Kidney (tissue), 13 donors: ENCODE measurements at regions not wholly inside any gene's neighbourhood (a gene's known extent, or its start where the extent isn't known, plus 50 kb on each side); places are given as distances from the start of the nearest gene placed in this dataset.

Experiments
- DNase-seq, 5 donors: peaks; one replicate each; pipeline ENCODE4 v3.0.0-alpha.2; 2013 to 2020
- FAIRE-seq: peaks from 2 replicates; lab custom pipeline; 2012; peaks lifted over from hg19 to GRCh38; lab: Jason Lieb, UNC
- H3K27ac ChIP-seq, 2 donors: one replicate each; pipeline ENCODE4 v1.7.0; 2013; ENCODE audit warnings: low read depth in 2 of 2, low read length in 2 of 2, inconsistent platforms in 1 of 2
- H3K27me3 ChIP-seq: one replicate; pipeline ENCODE4 v1.7.1; 2013; ENCODE audit warnings: low read length, inconsistent platforms; ENCODE audit not compliant: control insufficient read depth, insufficient read depth
- H3K36me3 ChIP-seq, 3 donors: one replicate each; pipeline versions ENCODE4 v1.7.0 to v1.7.1; 2013; ENCODE audit warnings: low read length in 3 of 3, control low read depth in 1 of 3, inconsistent platforms in 1 of 3; ENCODE audit not compliant: insufficient read depth in 3 of 3, control insufficient read depth in 2 of 3
- H3K4me1 ChIP-seq, 3 donors: one replicate each; pipeline versions ENCODE4 v1.7.0 to v1.7.1; 2013; ENCODE audit warnings: low read length in 3 of 3, inconsistent platforms in 1 of 3, low read depth in 1 of 3; ENCODE audit not compliant: control insufficient read depth in 2 of 3, insufficient read depth in 2 of 3
- H3K4me3 ChIP-seq, 3 donors: one replicate each; pipeline versions ENCODE4 v1.7.0 to v1.8.1; 2013; ENCODE audit warnings: low read length in 3 of 3, control low read depth in 1 of 3, inconsistent platforms in 1 of 3
- H3K9ac ChIP-seq, 3 donors: one replicate each; pipeline versions ENCODE4 v1.7.0 to v1.7.1; 2013; ENCODE audit warnings: low read length in 3 of 3, control low read depth in 1 of 3, inconsistent platforms in 1 of 3
- H3K9me3 ChIP-seq, 3 donors: one replicate each; pipeline versions ENCODE4 v1.7.0 to v1.7.1; 2013; ENCODE audit warnings: low read length in 3 of 3, control low read depth in 1 of 3, inconsistent platforms in 1 of 3; ENCODE audit not compliant: control insufficient read depth in 2 of 3, insufficient read depth in 1 of 3
- CTCF ChIP-seq: IDR thresholded peaks from 3 replicates; pipeline ENCODE4 v1.5.1; 2012; ENCODE audit warnings: mild to moderate bottlenecking, moderate library complexity, borderline replicate concordance; ENCODE audit not compliant: insufficient read depth; ENCODE audit errors: extremely low read depth
- intact Hi-C: fragments of 100-400 bp; cut with DNase I; formaldehyde crosslinking; loops from one replicate; pipeline ENCODE4 v1.11.1; 2022
- donor health status: control.
- donor health status: control.
- donor health status: control.
- donor health status: control.
- donor health status: control.
- donor health status: DM: yes; HTN: yes; CAD: no.
- donor health status: Normal renal cell carcinoma (clear cell type).

- no peak for FAIRE-seq
- no peak for DNase-seq
- intact Hi-C loops, result no loop called here
- H3K36me3 ChIP-seq, result no peaks in the 10 kb centered on the region
- no peaks in the 10 kb centered on the region for H3K9me3 ChIP-seq
- H3K27ac ChIP-seq, result no peak overlapping the region
- TF ChIP-seq CTCF, result no peak
- H3K4me3 ChIP-seq, result no peak overlapping the region
- no peaks in the 10 kb centered on the region for H3K27me3 ChIP-seq
- H3K4me1 ChIP-seq, result no peaks in the 10 kb centered on the region
- no peak overlapping the region for H3K9ac ChIP-seq
Observed at GRCh38 chr20:17128206-17128605, 98.6 kb upstream of the PCSK2 start.

DNA sequence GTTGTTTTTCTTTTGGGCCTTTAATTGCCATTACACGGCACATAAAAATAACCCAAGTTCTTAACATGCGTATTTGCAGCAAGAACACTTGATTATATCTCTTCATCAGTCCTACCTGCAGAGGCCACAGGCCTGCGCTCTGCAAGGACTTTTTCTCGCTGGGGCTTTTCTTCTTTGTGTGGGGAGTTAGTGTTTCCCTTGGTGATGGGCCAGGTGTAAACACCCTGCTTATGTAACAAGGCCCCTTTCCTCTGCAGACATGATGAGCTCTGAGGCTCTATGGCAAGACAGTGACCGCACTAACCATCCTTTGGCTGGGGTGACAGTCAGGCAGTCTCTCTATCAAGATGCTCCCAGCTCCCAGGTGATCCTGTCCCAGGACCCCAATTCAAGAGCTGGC lies 97.8 kb upstream of the PCSK2 start:
- FAIRE-seq, result no peak
- Histone ChIP-seq H3K9ac (no peak overlapping the region), H3K9me3 (no peaks in the 10 kb centered on the region), H3K36me3 (no peaks in the 10 kb centered on the region), H3K4me1 (no peaks in the 10 kb centered on the region), H3K27me3 (no peaks in the 10 kb centered on the region), H3K27ac (no peak overlapping the region), H3K4me3 (no peak overlapping the region)
- TF ChIP-seq CTCF, result no peak
- intact Hi-C loops, result no loop called here
- DNase-seq, result no peak

GRCh38 chr20:17137692-17138091 lies 89.1 kb upstream of the PCSK2 start:
- FAIRE-seq, result no peak

More at GRCh38 chr20:17137692-17138091, 89.1 kb upstream of the PCSK2 start:
- no peaks in the 10 kb centered on the region for H3K36me3 ChIP-seq
- intact Hi-C loops, result no loop called here
- no peak overlapping the region for H3K9ac ChIP-seq
- H3K27me3 ChIP-seq, result no peaks in the 10 kb centered on the region
- H3K4me3 ChIP-seq, result no peak overlapping the region
- H3K27ac ChIP-seq, result no peak overlapping the region
- no peak for DNase-seq
- TF ChIP-seq CTCF, result no peak
- H3K9me3 ChIP-seq, result no peaks in the 10 kb centered on the region
- H3K4me1 ChIP-seq, result no peaks in the 10 kb centered on the region
